ENCODE measurements at regions not wholly inside any gene's neighbourhood (a gene's known extent, or its start where the extent isn't known, plus 50 kb on each side); places are given as distances from the start of the nearest gene placed in this dataset.

DNA sequence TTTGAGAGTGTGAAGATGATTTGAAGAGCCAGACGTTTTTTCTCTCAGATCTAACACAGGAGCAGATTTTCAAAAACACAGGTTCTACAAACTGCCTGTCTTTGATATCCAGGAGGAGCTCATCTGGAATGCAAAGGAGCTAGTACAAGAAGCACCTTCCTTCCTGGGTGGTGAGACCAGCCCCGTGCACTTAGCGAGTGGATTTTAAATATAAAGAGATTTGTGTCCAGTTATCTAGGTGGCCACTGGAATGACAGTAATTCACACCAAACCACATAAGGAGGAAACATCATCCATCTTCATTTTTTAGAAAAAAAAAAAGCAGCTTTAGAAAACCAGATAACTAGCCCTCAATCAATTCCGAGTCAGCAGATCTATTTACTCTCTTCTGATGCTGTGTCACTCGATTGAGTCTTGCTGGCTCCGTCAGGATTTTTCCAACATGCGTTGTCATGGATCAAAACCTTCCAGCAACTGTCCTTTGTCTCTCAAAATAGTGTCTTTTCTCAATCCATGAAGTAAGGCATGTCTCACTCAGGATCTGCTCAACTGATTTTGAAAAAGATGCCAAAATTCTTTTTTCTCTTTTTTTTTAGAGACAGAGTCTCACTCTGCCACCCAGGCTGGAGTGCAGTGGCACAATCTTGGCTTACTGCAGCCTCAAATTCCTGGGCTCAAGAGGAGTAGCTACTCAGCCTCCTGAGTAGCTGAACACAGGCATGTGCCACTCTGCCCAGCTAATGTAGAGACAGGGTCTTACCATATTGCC is 451.2 kb upstream of the PSMD7 start:
- TF ChIP-seq, protein P1, sequence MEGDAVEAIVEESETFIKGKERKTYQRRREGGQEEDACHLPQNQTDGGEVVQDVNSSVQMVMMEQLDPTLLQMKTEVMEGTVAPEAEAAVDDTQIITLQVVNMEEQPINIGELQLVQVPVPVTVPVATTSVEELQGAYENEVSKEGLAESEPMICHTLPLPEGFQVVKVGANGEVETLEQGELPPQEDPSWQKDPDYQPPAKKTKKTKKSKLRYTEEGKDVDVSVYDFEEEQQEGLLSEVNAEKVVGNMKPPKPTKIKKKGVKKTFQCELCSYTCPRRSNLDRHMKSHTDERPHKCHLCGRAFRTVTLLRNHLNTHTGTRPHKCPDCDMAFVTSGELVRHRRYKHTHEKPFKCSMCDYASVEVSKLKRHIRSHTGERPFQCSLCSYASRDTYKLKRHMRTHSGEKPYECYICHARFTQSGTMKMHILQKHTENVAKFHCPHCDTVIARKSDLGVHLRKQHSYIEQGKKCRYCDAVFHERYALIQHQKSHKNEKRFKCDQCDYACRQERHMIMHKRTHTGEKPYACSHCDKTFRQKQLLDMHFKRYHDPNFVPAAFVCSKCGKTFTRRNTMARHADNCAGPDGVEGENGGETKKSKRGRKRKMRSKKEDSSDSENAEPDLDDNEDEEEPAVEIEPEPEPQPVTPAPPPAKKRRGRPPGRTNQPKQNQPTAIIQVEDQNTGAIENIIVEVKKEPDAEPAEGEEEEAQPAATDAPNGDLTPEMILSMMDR (conservative IDR thresholded peaks at IDR 0.05) = no peak
- TF ChIP-seq ZFX (IDR thresholded peaks at IDR 0.05) = no peak

Data from C4-2B (cell line).